ENCODE measurements at regions not wholly inside any gene's neighbourhood (a gene's known extent, or its start where the extent isn't known, plus 50 kb on each side); places are given as distances from the start of the nearest gene placed in this dataset.
"Not testable (repeated sequence)": the region's sequence is repeated elsewhere in the genome, so short reads cannot be mapped to it uniquely, and the experiment has no call there.

DNA sequence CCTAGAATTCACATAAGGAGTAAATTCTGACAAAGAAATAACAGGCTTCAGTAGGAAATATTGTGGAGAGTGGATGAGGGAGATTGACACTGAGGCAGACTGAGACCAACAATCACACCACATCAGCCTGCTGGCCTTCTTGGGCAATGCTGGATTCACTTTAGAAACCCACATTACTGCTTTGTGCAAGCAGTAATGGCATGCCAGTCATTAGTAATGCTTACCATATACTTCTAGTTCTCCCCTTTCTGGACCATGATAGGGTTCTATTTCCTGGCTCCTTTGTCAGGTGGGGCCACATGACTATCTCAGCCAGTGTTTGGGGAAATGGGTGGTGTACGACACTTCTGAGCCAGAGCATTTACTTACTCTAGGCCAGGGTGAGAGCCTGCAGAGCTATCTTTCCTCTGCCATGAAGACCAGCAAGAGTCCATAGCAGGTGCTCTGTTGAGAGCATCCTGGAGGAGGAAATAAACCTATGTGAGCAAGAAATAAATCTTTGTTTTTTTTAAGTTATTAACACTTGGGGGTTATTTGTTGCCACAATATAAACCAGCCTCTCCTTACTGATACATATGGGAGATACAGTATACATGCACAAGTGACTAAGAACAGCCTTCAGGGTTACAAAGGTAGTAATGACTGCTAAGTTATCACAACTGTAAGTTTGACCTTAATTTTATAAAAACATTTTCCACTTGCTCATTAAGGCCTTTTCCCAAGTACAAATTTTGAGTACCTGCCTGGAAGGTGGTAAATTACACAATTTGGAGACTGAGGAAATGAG, 89.3 kb upstream of the TANK start:
- TF ChIP-seq, protein P1, sequence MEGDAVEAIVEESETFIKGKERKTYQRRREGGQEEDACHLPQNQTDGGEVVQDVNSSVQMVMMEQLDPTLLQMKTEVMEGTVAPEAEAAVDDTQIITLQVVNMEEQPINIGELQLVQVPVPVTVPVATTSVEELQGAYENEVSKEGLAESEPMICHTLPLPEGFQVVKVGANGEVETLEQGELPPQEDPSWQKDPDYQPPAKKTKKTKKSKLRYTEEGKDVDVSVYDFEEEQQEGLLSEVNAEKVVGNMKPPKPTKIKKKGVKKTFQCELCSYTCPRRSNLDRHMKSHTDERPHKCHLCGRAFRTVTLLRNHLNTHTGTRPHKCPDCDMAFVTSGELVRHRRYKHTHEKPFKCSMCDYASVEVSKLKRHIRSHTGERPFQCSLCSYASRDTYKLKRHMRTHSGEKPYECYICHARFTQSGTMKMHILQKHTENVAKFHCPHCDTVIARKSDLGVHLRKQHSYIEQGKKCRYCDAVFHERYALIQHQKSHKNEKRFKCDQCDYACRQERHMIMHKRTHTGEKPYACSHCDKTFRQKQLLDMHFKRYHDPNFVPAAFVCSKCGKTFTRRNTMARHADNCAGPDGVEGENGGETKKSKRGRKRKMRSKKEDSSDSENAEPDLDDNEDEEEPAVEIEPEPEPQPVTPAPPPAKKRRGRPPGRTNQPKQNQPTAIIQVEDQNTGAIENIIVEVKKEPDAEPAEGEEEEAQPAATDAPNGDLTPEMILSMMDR (IDR thresholded peaks at IDR 0.05; ENCODE audit: control insufficient read depth, insufficient read depth, low read depth, low read length, missing control alignments) = no peak
- H3K4me3 ChIP-seq (ENCODE audit: control insufficient read depth, low read depth, low read length) = no peak overlapping the region
- no peak for DNase-seq (ENCODE audit: low read depth)

DNA sequence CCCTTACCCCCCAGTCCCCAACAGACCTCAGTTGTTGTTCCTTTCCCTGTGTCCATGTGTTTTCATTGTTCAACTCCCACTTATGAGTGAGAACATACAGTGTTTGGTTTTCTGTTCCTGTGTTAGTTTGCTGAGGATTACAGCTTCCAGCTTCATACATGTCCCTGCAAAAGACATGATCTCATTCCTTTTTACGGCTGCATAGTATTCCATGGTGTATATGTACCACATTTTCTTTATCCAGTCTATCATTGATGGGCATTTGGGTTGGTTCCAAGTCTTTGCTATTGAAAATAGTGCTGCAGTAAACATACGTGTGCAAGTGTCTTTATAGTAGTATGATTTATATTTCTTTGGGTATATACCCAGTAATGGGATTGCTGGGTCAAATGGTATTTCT, 87.8 kb upstream of the TANK start:
- not testable (repeated sequence) for DNase-seq (ENCODE audit: low read depth); H3K4me3 ChIP-seq (ENCODE audit: control insufficient read depth, low read depth, low read length)

DNA sequence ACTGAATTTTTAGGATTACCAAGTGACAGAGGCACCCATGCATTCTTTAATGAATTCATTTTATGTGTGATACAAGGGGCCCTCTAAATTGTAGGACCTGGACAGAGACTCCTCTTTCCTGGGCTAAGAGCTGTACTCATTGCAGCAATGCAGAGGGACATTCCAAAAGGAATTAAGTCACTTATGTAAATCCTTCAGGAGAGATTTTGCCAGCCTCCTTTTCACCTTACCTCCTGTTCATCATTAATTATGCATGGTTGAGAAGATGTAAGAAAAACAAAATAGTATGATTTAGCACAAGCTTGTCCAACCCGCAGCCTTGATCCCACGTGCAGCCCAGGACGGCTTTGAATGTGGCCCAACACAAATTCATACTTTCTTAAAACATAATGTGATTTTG, 84.5 kb upstream of the TANK start:
- H3K4me3 ChIP-seq (ENCODE audit: control insufficient read depth, low read depth, low read length) = no peak overlapping the region
- TF ChIP-seq, protein P1 (IDR thresholded peaks at IDR 0.05; ENCODE audit: control insufficient read depth, insufficient read depth, low read depth, low read length, missing control alignments) = no peak
- no peak for DNase-seq (ENCODE audit: low read depth)

DNA sequence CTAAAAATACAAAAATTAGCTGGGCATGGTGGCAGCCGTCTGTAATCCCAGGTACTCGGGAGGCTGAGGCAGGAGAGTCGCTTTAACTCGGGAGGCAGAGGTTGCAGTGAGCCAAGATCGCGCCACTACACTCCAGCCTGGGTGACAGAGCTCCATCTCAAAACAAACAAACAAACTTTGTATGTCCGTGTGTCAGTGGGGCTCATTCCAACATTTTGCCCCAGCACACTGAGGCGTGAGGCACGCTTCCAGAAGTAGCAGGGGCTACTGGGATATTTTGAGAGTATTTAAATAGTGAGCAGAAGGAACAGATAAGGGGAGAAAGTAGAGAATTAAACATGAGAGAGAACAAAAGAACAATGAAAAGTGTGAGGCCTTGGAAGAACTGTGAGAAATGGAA, 83.3 kb upstream of the TANK start:
- TF ChIP-seq, protein P1 (IDR thresholded peaks at IDR 0.05; ENCODE audit: control insufficient read depth, insufficient read depth, low read depth, low read length, missing control alignments) = no peak
- no peak for DNase-seq (ENCODE audit: low read depth)
- no peak overlapping the region for H3K4me3 ChIP-seq (ENCODE audit: control insufficient read depth, low read depth, low read length)

DNA sequence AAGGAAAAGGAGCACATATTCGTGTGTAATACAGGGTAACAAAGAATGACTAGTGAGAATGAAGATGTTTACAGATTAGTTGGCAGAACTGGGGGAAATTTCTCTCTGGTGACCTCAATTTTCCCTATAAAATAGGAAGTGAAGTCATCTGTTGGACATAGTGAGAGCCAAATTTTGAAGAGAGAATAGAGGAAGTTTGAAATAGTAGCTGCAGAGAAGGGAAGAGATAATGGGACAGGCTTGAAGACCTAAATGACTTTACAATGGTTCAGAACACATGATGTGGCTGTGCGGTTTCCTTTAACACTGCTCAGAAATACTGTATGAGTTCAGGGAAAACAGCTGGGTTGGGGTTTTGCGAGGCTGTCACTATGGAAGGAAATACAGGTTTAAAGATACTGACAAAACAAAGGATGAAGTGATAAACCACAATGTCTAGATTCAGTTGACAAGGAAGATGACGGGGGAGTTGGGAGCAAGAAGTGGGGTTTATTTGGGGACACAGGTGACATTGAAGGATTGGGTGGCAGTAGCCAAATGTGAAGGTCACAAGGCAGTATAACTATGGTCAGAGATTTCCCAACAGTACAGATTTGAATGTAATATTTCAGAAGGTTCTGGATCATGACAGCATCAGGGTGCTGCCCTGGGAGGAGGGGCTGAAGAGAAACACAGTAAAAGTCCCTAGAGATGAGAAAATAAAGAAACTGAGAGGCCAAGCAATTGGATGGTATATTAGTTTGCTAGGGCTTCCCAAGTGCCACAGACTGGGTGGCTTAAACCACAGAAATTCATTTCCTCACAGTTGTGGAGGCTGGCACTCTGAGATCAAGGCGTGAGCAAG, 82.6 kb upstream of the TANK start:
- no peak overlapping the region for H3K4me3 ChIP-seq (ENCODE audit: control insufficient read depth, low read depth, low read length)
- TF ChIP-seq, protein P1 (IDR thresholded peaks at IDR 0.05; ENCODE audit: control insufficient read depth, insufficient read depth, low read depth, low read length, missing control alignments) = no peak
- DNase-seq (ENCODE audit: low read depth) = no peak

DNA sequence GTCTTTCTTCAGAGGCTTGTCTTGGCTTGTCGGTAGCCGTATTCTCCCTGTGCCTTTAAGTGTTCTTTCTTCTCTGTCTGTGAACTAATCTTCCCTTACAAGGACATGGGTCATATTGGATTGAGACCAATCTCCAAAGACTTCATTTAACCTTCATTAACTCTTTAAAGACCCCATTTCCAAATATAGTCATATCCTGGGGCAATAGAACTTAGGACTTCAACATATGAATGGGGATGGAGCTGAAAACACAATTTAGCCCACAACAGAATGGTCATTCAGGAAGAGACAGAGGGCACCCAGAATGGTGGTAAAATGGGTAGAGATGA, 82.1 kb upstream of the TANK start:
- TF ChIP-seq, protein P1 (IDR thresholded peaks at IDR 0.05; ENCODE audit: control insufficient read depth, insufficient read depth, low read depth, low read length, missing control alignments) = no peak
- no peak overlapping the region for H3K4me3 ChIP-seq (ENCODE audit: control insufficient read depth, low read depth, low read length)
- DNase-seq (ENCODE audit: low read depth) = no peak

DNA sequence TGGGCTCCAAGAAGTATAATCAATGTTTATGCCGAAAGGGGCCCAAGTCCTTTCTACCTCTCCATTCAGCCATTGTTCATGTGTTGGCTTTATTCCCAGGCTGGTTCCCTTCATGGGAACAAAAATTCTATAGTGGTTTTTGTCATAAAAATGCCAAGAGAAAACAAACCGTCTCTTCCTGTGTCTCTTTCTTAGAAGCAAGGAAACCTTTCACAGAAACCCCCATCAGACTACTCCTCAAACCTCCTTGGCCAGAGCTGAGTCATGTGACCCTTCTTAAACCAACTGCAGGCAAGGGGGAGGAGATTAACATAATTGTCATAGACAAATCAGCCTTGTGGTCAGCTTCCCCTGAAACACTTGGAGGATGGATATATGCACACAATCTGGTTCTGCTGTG, 75.1 kb upstream of the TANK start:
- TF ChIP-seq, protein P1 (IDR thresholded peaks at IDR 0.05; ENCODE audit: control insufficient read depth, insufficient read depth, low read depth, low read length, missing control alignments) = no peak
- H3K4me3 ChIP-seq (ENCODE audit: control insufficient read depth, low read depth, low read length) = no peak overlapping the region
- no peak for DNase-seq (ENCODE audit: low read depth)

Data from AG09309 (cell line).